HUES64 (cell line): ENCODE measurements at regions not wholly inside any gene's neighbourhood (a gene's known extent, or its start where the extent isn't known, plus 50 kb on each side); places are given as distances from the start of the nearest gene placed in this dataset.

Source experiments
- H3K27ac ChIP-seq: 2 replicates; pipeline ENCODE4 v1.7.0; 2013; ENCODE audit warnings: low read depth, low read length, inconsistent platforms
- H3K27me3 ChIP-seq: 2 replicates; pipeline ENCODE4 v1.6.1; 2013; ENCODE audit warnings: mild to moderate bottlenecking, low read length; ENCODE audit not compliant: insufficient read depth
- H3K36me3 ChIP-seq: 2 replicates; pipeline ENCODE4 v1.6.1; 2013; ENCODE audit warnings: mild to moderate bottlenecking, low read length; ENCODE audit not compliant: insufficient read depth
- H3K4me1 ChIP-seq: 2 replicates; pipeline ENCODE4 v1.6.1; 2013; ENCODE audit warnings: mild to moderate bottlenecking, low read length, moderate library complexity; ENCODE audit not compliant: insufficient read depth
- H3K4me3 ChIP-seq: 2 replicates; pipeline ENCODE4 v1.5.1; 2013; ENCODE audit warnings: mild to moderate bottlenecking, low read length, moderate library complexity
- H3K9ac ChIP-seq: 2 replicates; pipeline ENCODE4 v1.6.1; 2013; ENCODE audit warnings: mild to moderate bottlenecking, low read depth, low read length
- H3K9me3 ChIP-seq: 2 replicates; pipeline ENCODE4 v1.6.1; 2013; ENCODE audit warnings: low read depth, low read length; ENCODE audit not compliant: insufficient read depth
- WGBS: fragments of 150-250, 120-280 bp; methylation state at CpG from one replicate; pipeline ENCODE4 v1.1.7; 2013; ENCODE audit warnings: missing lambda C conversion rate; 5-methylcytosine and 5-hydroxymethylcytosine counted together

DNA sequence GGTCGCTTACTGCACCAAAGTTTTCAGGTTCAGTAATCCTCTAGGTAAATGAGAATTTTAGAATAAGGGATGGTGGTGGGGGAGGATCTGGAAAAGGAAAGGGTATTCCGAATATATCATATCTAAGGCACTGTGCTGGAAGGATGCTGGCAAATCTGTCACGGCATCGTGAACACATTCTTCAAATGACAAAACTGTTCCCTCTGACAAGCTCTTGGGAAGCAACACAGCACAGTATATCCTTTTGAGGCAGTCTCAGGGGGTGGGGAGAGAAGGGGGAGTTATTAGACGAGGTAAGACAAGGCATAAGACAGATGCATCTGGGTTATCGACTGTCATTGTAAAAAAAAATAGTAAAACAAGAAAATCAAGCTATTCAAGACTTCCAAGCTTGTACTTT, 289.6 kb upstream of the LRRN1 start:
- no peak overlapping the region for H3K4me3 ChIP-seq
- no peaks in the 10 kb centered on the region for H3K27me3 ChIP-seq
- no peaks in the 10 kb centered on the region for H3K36me3 ChIP-seq
- 61% methylated on average over 6 of the region's 6 CpGs for WGBS
- no peaks in the 10 kb centered on the region for H3K9me3 ChIP-seq
- H3K4me1 ChIP-seq: no peaks in the 10 kb centered on the region
- H3K9ac ChIP-seq: no peak overlapping the region
- no peak overlapping the region for H3K27ac ChIP-seq

DNA sequence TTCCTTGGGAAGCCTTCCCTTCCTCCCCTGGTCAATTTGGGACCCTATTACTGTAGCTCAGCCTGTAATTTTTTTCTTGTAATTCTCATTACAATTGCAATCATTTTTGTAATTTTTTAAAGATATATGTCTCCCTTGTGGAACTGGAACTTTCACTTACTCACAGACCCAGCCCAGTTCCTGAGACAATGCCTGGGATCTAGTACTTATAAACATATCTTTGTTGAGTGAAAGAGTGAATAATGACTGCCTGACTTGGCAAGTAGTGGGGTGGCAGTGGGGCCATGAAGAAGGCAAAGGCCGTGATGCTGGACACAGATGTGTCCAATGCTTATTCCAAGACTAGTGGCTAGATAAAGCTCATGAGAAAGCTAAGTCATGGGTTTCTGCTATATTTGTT, 294.5 kb upstream of the LRRN1 start:
- Histone ChIP-seq H3K4me3 (no peak overlapping the region), H3K27ac (no peak overlapping the region), H3K27me3 (no peaks in the 10 kb centered on the region), H3K9me3 (no peaks in the 10 kb centered on the region), H3K4me1 (no peaks in the 10 kb centered on the region), H3K9ac (no peak overlapping the region), H3K36me3 (no peaks in the 10 kb centered on the region)
- WGBS: 87% methylated on average over 1 of the region's 1 CpG

DNA sequence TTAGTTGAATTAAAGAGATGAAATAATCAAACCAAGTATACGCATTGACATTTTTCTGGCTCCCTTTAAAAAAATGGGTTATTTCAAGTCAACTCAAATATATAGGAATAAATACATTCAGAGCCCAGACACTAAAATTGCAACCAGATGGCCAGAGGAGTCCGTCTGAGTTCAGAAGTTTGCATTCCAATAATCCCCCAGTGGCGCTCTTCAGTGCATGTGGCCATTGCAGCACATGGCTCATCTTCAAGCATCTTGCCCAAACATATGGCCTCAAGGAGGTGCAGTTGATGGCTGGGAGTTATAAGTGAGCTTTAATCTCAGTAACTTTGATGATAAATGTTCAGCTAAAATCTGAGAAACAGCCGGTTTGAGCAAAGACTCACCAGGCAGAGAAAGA, 295.8 kb upstream of the LRRN1 start:
- Histone ChIP-seq H3K9ac (no peak overlapping the region), H3K4me1 (no peaks in the 10 kb centered on the region), H3K4me3 (no peak overlapping the region), H3K36me3 (no peaks in the 10 kb centered on the region), H3K27me3 (no peaks in the 10 kb centered on the region), H3K27ac (no peak overlapping the region), H3K9me3 (no peaks in the 10 kb centered on the region)
- 88% methylated on average over 3 of the region's 4 CpGs for WGBS

DNA sequence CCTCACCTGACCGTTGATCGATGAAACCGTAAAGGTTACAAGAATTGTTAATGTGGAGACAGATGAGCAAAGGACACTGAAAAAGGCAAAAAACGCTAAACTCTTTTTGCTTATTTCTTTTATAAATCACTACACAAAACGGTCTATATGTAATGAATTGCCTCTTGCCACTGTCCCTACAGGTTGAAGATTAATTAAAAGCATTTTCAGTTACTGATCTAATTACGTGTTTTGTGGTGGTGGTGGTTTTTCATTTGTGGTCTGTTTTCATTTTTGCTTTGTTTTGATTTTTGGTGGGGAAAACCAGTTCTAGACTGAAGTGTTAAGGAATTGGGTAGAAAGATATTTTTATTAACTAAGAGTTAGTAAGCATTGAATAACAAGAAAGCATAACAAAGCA, 299.2 kb upstream of the LRRN1 start:
- 94% methylated on average over 6 of the region's 6 CpGs for WGBS
- no peaks in the 10 kb centered on the region for H3K36me3 ChIP-seq
- H3K4me3 ChIP-seq: no peak overlapping the region
- no peaks in the 10 kb centered on the region for H3K4me1 ChIP-seq
- no peaks in the 10 kb centered on the region for H3K9me3 ChIP-seq
- H3K27me3 ChIP-seq: no peaks in the 10 kb centered on the region
- H3K27ac ChIP-seq: no peak overlapping the region
- H3K9ac ChIP-seq: no peak overlapping the region

DNA sequence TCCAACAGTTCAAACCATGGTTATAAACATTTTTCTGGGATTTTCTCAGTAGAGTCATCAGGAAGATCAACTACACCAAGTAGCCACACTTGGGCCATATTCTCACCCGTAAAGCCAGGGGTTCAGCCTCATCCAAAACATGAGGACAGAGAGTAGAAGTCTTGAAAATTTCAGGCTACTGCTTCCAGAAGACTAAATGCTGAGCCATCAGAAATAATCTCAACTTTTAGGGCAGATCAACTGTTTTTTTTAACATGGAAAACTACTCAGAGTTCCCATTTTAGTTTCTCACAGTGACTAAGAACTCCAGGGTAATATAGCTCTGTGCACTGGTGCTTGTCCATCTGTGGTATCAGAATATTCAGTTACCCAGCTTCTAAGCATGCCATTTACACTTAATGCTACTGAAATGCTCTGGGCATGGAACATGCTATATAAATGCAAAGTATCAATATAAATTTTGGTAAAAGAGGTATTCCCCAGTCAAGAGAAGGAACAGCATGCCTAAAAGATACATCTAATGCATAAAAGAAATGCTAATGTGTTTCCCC, 300.1 kb upstream of the LRRN1 start:
- H3K4me1 ChIP-seq: no peaks in the 10 kb centered on the region
- no peaks in the 10 kb centered on the region for H3K27me3 ChIP-seq
- H3K27ac ChIP-seq: no peak overlapping the region
- H3K9ac ChIP-seq: no peak overlapping the region
- no peaks in the 10 kb centered on the region for H3K36me3 ChIP-seq
- 92% methylated on average over 1 of the region's 1 CpG for WGBS
- no peaks in the 10 kb centered on the region for H3K9me3 ChIP-seq
- no peak overlapping the region for H3K4me3 ChIP-seq

DNA sequence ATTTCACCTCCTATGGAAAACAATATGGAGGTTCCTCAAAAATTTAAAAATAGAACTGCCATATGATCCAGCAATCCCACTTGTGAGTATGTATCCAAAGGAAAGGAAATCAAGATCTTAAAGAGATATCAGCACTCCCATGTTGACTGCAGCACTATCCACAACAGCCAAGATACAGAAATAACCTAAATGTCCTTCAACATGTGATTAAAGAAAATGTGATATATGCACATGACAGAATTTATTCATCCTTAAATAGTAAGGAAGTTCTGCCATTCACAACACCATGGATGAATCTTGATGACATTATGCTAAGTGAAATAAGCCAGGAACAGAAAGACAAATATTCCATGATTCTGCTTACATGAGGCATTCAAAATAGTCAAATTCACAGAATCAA, 303.6 kb upstream of the LRRN1 start:
- H3K4me1 ChIP-seq: no peaks in the 10 kb centered on the region
- H3K4me3 ChIP-seq: no peak overlapping the region
- no peak overlapping the region for H3K9ac ChIP-seq
- no peaks in the 10 kb centered on the region for H3K36me3 ChIP-seq
- no peaks in the 10 kb centered on the region for H3K9me3 ChIP-seq
- H3K27me3 ChIP-seq: no peaks in the 10 kb centered on the region
- no peak overlapping the region for H3K27ac ChIP-seq

DNA sequence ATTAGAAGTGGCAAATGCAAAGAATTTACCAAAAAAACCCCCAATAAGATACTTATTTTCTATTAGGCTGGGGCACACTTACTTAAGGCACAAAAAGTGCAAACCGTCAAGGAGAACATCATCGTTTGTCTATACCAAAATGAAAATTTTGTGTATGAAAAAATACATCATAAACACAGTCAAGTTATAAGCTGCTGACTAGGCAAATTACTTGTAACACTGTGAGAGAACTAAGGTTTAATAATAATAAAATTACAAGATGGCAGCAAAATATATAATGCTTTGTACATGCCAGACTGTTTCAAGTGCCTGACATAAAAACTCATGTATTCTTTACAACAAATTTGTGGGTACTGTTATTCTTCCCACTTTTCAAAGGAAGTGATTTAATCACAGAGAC, 297.2 kb upstream of the CRBN start:
- Histone ChIP-seq H3K9ac (no peak overlapping the region), H3K9me3 (no peaks in the 10 kb centered on the region), H3K27ac (no peak overlapping the region), H3K27me3 (no peaks in the 10 kb centered on the region), H3K4me1 (no peaks in the 10 kb centered on the region), H3K36me3 (no peaks in the 10 kb centered on the region), H3K4me3 (no peak overlapping the region)
- WGBS: 100% methylated on average over 1 of the region's 2 CpGs

DNA sequence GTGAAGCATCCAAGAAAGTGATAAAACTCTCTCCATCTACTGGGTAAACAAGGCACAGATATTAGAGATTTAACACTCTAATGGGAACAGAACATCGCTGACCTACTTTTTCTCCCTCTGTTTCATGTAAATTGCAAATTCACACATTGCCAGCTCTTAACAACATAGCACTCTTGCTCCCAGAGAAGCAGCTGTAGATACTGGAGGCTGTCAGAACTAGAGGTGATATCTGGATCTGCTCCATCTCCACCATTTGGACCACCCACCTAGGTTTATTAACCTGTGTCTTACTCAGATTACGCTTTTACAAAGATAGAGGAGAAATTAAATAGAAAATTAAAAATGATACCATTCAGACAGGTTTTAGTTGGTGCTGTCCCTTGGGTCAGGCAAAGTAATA, 289.1 kb upstream of the CRBN start:
- peaks cover 9% of the 10 kb centered on the region; the same call in 1 of the 2 replicates for H3K4me1 ChIP-seq
- no peaks in the 10 kb centered on the region for H3K36me3 ChIP-seq
- no peaks in the 10 kb centered on the region for H3K27me3 ChIP-seq
- H3K9ac ChIP-seq: no peak overlapping the region
- no peak overlapping the region for H3K27ac ChIP-seq
- WGBS: 79% methylated on average over 1 of the region's 2 CpGs
- no peaks in the 10 kb centered on the region for H3K9me3 ChIP-seq
- H3K4me3 ChIP-seq: no peak overlapping the region

DNA sequence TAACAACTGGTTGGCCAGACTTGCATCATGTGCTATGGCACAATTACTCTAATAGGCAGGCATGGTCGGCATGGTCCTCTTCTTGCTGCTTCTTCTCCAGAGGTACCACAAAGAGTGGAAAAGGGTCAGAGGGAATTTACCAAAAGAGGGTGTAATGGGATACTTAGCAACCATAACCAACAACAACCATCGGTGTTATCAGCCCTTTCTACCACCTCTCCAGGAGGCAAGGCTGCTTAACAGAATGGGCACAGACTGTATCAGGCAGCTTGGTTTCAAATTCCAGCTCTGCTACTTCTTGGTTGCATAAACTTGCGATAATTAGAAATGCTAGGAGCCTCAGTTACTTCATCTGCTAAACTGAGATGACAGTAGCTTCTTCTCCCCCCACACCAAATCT, 284.6 kb upstream of the CRBN start:
- H3K36me3 ChIP-seq: no peaks in the 10 kb centered on the region
- 78% methylated on average over 3 of the region's 3 CpGs for WGBS
- no peak overlapping the region for H3K4me3 ChIP-seq

DNA sequence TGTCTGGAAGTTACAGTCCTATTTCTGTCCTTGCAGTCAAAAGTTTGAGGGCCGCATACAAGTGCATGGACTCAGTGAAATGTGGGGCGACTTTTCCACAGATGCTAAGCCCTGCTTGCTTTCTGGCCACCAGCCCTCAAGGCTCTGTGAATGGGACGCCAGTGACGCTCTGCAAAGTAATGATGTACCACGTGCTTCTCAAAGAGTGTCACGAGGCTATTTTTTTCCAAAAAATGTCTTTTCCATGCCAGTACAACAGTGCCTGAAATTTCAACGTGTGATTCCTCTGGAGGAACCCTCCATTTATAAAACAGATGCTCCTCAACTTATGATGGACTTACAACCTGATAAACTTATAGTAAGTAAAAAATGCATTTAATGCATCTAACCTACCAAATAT, 281.8 kb upstream of the CRBN start:
- Histone ChIP-seq H3K27me3 (no peaks in the 10 kb centered on the region), H3K9me3 (no peaks in the 10 kb centered on the region), H3K36me3 (no peaks in the 10 kb centered on the region), H3K27ac (no peak overlapping the region), H3K9ac (no peak overlapping the region), H3K4me3 (no peak overlapping the region), H3K4me1 (peaks cover 9% of the 10 kb centered on the region; the same call in 1 of the 2 replicates)
- 91% methylated on average over 7 of the region's 7 CpGs for WGBS

More for the DNA sequence above, 284.6 kb upstream of the CRBN start:
- Histone ChIP-seq H3K27me3 (no peaks in the 10 kb centered on the region), H3K4me1 (peaks cover 9% of the 10 kb centered on the region; the same call in 1 of the 2 replicates), H3K9me3 (no peaks in the 10 kb centered on the region), H3K27ac (no peak overlapping the region), H3K9ac (no peak overlapping the region)

DNA sequence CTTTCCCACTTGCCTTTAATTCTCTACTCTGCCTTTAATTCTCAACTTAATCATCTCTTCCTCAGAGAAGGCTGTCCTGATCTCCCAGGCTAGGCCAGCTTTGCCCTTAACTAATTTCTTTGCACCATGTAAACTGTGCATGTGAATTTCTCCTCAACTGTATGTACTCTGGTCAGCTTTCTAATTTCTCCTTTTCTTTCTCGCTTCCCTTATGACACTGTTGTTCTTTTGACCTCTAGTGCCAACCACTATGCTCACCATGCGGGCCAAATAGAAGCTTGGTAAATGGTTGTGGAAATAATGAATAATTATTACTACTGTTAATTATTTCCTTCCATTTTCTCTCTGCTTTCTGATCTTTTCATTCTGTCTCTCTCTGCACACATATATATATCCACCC, 269.0 kb upstream of the CRBN start:
- Histone ChIP-seq H3K36me3 (no peaks in the 10 kb centered on the region), H3K4me1 (peaks cover 2% of the 10 kb centered on the region; the same call in 1 of the 2 replicates), H3K27ac (no peak overlapping the region), H3K4me3 (no peak overlapping the region), H3K9ac (no peak overlapping the region), H3K9me3 (no peaks in the 10 kb centered on the region), H3K27me3 (no peaks in the 10 kb centered on the region)
- WGBS: 100% methylated on average over 1 of the region's 2 CpGs

DNA sequence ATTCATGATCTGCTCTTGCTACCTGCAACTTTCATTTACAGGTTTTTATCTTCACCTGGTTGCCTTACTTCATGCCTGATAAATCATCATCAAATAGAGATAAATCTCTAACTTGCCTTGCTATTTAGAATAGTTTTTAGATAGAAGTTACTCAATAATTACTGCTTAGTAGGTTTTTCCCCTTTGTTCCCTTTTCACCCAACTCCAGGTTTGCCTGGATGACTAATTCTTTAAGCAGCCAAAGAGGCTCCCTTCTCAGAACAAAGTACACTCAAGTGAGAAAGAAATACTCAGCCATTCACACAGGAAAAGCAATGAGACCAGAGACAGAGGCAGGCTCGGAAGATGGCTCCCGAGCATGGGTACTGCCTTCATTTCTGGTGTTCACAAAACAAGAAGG, 268.1 kb upstream of the CRBN start:
- Histone ChIP-seq H3K27ac (no peak overlapping the region), H3K9ac (no peak overlapping the region), H3K27me3 (no peaks in the 10 kb centered on the region), H3K9me3 (no peaks in the 10 kb centered on the region), H3K4me1 (peaks cover 2% of the 10 kb centered on the region; the same call in 1 of the 2 replicates), H3K36me3 (no peaks in the 10 kb centered on the region), H3K4me3 (no peak overlapping the region)
- WGBS: 93% methylated on average over 2 of the region's 2 CpGs
